HG02763 (cell line): ENCODE measurements at regions not wholly inside any gene's neighbourhood (a gene's known extent, or its start where the extent isn't known, plus 50 kb on each side); places are given as distances from the start of the nearest gene placed in this dataset.

ENCODE experiments used
- ATAC-seq: cut with Tn5 transposase; IDR thresholded peaks from one replicate; pipeline ENCODE4 v1.9.1; 2021; ENCODE audit warnings: mild to moderate bottlenecking, moderate library complexity; ENCODE audit not compliant: unreplicated experiment

DNA sequence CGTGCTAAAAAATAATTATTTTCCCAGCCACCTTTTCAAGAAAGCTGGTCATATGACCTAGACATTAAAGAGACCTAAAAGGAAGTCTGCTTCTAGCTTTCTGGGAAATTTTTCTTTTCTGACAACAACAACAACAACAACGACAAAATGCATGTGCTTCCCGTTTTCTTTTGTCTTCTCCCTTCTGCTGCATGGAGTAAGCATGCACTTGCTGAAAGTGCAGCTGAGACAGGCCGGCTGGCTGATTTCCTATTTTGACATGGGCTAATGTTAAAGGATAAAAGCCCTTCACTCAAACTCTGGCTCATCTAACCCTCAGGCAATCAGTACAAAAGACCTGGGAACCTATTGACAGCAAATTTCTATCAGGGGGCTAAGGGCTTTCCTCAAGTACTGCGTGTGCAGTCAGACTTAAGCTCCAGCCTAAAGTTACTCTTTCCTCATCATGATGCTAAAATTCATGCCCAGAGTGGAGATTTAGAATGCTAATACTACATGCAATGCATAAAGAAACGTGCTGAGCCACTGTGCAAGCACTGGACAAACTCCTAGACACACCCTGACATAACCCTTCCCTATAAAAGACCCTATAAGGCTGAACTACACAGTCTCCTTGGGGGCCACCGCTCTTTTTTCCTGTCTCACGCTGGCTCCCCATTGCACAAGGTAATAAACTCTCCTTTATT is 811.1 kb downstream of the UQCRFS1 start:
- no peak for ATAC-seq

DNA sequence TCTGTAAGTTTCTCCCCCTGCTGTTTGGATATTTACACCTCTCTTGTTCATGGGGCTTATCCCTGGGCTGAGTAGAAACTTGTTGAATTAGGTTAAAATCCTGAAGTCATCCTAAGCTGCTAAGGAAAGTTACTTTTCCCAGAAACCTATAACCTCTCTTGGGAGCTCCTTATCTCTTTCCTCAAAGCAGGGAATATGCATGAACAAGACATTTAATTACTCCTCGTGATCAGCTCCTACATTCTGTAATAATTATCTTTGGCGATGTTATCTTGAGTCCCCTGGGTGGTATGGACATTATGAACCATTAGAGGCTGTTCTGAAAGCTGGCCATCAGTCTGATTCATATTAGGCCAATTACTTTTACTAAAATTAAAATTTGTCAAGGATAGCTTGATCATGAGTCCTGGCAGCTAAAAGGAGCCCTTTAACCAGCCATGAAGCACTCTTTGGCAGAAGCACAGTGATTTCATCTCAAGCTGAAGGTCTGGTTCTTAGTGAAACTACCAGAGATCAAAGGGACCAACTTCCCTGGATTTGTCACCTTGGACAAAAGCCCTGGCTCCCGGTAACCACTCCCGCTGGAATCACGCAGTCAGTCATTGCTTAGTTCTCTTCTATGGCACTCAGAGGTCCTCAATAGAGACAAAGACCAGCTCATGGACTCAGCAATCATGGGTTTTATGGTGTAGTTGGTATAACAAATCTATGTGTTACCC is 811.8 kb downstream of the UQCRFS1 start:
- no peak for ATAC-seq

DNA sequence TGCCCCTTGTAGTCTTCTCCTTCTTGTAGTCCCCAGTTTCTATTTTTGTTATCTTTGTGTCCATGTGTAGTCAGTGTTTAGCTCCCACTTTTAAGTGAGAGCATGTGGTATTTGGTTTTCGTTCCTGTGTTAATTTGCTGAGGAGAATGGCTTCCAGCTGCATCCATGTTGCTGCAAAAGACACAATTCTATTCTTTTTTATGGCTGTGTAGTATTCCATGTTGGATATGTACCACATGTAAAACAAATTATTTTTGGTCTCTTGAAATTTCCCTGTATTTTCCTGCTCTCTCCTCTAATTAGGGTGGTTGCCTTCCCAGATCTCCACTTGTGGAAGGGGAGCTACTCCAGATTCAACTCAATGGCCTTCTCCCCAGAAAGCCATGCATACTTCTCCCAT is 813.8 kb downstream of the UQCRFS1 start:
- ATAC-seq: no peak

DNA sequence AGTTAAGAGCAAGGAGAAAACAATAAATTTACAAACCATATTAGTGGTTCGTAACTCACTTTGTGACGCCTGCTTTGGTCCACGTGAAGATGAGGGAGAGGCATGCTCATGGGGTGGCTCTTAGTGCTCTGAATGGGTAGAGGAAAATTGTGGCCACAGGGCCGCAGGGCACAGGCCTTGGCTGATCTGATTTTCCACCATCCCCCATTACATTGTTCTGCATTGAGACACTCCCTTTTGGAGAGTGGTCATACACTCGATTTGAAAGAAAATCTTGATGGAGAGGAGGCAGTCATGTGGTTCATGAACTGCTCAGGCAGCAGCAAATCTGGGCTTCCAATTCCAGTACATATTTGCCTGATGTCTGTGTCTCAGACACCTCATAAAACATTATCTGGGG is 815.2 kb downstream of the UQCRFS1 start:
- ATAC-seq: no peak

DNA sequence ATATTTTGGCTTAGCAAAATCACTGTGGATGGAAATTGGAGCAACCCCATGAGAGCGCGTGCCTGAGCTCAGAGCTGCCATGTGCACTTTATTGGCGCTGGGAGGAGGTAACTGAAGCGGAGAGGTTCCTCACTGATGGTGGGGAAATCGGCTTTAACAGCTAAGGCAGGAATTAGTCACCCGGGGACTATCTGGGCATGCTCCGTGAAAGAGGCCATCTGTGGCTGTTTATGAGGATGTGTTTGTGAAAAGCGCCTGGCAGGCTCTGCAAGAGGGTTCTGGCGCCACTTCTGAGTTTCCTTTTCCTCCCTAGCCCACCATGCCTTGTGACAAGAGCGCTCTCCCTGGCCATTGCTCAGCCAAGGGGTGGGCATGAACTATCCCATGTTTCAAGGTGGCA is 815.6 kb downstream of the UQCRFS1 start:
- ATAC-seq: no peak

DNA sequence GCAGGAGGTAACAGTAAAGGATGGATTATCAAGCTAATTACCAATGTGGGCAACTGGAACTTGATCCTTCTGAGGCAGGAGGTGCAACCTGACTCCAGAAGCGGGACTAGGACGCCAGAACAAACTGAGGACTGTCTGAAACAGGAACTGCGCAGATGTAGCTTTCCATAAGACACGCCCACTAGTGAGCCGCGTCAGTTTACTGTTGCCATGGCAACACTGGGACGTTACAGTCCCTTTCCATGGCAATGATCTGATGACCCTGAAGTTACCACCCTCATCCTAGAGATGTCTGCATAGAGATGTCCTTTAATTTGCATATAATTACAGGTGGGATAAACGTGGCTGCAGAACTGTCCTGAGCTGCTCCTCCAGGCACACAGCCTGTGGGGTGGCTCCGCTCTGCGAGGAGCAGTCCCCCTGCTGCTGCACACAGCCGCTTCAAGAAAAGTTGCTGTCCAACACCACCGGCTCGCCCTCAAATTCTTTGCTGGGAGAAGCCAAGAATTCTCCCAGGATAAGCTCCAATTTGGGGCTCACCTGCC is 816.6 kb downstream of the UQCRFS1 start:
- no peak for ATAC-seq

DNA sequence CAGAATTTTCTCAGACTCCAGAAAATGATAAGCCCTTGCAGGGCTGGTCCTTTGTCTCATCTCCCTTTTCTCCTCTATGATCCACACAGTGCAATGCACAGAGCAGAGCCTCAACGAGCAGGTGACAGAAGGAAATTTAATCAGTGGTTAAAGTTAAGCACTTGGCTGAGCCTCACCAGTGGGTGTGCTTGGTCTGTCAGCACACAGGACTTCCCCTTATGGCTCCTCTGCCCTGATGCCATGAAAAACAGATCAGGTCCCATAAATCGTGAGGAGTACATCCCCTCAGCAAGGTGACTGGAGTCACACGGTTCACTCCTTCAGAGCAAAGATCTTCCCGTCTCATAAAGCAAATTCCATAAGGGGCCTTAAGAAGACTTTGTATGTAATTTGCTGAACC is 818.2 kb downstream of the UQCRFS1 start:
- no peak for ATAC-seq

DNA sequence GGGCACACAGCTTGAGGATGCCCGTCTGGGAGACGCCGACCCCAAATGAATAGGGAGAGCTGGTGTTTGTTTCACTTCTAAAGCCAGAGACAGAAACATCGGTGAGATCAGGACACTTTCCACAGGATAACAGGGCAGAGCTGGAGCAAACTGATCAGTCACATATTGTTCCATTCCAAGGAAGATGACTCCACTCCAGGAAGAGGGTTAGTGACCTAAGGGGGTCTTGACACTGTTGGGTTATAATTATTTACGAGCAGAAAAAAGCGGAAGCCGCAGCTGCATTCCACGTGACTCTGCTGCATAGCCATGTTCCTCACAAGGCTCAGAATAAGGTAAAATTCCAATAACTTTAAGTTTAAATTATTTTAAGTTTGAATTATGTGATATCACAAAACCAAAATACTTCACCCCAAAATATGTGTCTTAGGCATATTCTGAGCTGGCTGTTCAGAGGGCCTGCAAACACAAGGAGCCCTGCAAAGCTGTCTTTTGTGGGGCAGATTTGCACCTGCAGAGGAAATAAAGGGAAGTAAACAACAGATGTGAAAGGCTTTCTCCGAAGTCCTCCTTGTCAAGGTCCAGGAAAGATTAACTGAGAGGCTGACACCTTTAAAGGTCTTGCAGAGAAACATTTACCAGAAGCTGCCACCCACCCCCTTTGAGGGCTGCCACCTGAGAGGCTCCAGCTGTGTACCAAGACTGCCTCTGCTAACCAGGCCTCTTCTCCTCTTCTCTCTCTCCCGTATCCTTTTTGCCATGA is 819.2 kb downstream of the UQCRFS1 start:
- ATAC-seq: no peak

DNA sequence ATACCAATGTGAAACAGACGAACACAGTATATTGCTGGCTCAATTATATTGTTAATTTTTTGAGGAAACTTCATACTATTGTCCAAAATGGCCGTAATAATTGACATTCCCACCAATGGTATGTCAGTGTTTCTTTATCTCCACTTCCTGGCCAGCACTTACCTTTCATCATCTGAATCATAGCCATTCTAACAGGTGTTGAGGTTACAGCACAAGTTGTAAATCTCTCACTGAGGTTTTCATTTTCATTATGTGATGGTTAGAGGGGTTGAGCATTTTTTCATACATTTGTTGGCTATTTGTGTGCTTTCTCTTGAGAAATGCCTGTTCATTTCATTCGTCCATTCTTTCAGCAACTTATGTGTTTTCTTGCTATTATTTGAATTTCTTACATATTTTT is 824.0 kb downstream of the UQCRFS1 start:
- ATAC-seq: no peak

DNA sequence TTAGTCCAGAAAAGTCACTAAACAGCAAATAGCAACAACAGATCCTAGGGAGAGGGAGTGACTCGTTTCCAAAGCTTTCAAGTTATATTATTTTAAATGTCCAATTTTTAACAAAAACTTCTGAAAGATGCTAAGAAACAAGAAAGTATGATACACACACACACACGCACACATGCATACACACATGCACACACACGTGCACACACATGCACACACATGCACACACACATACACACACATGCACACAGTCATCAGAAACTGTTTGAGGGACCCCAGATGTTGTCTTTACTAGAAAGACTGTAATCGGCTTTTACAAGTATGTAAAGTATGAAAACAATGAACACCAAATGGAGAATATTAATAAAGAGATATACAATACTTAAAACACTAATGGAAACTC is 825.4 kb downstream of the UQCRFS1 start:
- no peak for ATAC-seq

DNA sequence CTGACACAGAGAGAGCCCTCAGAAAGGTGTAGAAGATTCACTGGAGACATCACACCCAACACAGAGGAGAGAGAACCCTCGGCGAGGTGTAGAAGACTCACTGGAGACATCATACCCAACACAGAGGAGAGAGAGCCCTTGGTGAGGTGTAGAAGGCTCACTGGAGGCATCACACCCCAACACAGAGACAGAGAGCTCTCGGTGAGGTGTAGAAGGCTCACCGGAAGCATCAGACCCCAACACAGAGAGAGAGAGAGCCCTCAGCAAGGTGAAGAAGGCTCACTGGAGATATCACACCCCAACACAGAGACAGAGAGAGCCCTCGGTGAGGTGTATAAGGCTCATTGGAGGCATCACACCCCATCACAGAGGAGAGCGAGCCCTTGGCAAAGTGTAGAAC is 826.5 kb downstream of the UQCRFS1 start:
- ATAC-seq: no peak

DNA sequence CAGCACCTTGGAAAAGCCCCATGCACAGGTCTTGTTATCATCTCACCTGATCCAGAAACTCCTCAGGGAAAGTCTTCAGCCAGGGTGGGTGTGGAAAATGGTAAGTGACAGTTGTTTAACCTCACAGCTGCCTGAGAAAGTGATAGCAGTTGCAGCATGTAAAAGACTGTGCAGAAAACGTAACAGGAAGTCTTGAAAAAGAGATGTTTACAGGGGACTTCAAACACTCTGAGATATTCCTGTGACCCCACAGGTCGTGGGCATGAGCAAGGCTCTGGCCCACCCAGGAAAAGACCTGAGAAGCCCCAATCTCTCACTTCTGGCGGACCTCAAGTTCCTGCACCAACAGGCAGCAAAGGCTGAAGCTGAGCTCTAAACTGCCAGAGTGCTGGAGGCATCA is 826.9 kb downstream of the UQCRFS1 start:
- no peak for ATAC-seq

DNA sequence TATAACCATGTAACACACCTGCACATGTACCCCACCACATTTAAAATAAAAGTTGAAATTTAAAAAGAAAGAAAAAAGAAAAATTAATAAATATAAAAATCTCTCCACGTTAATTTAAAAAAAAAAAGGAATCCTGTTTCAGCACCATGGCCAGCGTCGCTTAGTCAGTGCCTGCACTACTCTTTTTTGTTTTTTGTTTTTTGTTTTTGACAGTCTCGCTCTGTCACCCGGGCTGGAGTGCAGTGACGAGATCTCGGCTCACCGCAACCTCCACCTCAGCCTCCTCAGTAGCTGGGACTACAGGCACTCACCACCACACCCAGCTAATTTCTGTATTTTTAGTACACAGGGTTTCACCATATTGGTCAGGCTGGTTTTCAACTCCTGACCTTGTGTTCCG is 835.9 kb downstream of the UQCRFS1 start:
- ATAC-seq: no peak

DNA sequence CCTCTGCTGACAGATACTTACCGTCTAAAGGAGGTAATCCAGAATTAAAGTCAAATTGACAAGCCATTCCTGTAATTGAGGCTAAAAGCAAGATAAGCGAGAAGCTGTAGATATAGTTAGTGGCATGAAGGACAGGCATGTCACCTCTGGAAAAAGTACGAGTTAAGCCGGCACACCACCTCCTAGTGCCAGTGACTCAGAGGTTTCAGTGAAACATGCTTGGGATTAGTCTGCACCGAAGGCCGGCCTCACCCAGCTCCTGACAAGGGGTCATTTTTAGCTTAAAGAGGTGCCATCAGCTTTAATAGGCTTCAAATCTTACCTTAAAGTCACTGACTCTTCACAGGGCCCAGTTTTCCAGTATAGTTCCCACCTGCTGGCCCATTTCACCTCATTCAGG is 838.0 kb downstream of the UQCRFS1 start:
- ATAC-seq: no peak

DNA sequence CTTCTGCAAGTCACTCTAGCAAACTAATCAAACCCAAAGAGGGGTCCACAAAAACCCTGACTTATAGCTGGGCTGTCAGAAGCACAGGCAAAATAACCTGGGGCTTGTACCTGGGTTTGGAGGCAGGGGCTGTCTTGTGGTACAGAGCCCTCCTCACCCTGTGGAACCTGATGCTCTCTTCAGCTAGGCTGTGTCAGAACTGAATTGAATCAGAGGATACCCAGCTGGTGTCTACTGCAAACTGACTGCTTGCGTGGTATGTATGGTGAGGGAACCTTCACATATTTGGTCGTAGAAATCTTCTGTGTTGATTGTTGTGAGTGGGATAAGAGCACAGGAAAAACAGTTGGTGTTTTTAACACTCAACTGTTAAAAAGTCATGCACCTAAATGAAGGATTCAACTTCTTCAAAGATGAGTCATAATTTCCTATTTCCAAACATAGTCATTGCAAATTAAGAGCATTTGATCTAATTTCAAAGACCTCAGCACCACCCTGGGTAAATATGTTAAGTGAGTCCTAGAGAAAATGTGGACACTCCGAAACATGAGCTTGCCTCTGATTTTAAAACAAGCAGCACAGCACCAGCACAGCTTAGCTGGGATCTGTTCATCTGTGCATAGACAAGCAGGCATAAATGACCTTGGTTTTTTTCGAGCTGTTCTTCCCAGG is 840.2 kb downstream of the UQCRFS1 start:
- ATAC-seq: no peak

DNA sequence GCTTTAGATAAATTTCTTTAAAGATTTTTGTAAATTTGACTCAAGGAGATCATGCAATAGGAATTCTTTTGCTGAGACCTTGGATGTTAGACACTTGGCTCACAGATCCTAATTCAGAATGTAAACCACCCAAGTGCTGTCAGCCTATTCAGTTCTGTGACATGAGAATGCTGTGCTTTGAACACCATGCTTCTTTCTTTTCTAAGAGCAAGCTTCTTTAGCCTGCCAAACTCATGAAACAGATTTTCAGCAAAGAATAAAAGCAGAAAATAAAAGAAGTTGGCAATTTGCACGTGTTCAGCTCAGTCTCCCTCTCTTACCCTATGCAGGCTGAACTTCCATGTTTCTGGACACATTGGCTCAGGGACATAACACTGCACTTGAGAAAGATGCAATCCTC is 845.8 kb downstream of the UQCRFS1 start:
- ATAC-seq: no peak

DNA sequence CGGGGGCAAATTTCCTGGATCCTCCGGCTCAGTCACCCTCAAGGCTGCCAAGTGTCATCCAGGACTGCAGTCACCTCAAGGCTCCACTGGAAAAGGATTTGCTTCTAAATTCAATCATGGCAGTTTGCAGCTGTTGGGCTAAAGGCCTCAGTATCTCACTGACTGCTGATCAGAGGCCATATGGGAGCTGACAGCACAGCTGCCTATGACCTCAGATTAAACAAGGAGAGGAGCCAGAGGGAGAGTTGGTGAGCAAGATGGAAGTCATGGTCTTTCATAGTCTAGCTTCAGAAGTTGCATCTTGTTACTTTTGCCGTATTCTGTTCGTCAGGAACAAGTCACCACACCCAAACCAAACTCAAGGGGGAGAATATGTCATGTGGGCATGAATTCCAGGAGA is 849.7 kb downstream of the UQCRFS1 start:
- no peak for ATAC-seq

DNA sequence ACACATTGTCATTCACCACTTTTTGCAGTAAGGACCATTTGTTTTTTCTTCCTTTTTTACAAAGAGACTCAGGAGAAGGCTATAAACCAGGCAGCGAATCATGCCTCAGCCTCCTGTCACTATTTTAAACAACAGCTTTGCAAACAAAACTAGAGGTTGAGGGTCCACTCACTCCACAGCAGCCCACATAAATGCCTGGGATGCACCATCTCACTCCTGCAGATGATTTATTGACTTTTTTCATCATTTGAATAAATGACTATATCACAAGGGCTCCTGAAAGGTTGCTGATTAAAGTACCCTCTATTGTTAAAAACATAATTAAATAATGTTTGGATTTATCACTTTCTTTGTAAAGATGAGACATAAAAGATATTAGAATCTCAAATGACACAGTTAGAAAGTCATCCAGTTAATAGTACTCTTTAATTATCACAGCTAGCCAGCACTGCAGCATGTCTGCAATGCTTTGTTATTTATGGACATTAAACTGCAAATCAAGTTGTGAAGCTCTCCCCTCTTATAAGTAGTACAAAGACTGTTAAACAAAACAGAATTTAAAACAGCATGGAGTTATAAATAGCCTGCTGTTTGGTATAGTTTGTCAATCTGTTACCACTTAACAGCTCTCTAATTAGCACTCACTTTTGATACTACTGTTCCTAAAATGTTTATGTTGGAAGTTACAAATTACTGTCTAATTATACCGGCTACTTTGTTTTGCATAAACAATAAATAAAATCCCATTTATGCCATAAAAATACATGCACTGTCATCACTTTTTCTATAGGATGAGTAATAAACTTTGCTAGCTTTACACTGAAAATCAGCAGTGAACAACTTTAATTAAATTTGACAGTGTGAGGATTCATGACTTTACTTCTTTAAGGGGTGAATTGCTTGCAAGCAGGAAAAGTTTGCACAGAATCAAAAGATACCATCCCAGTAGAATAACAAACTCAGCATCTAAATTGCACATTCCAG is 853.2 kb downstream of the UQCRFS1 start:
- ATAC-seq: no peak

DNA sequence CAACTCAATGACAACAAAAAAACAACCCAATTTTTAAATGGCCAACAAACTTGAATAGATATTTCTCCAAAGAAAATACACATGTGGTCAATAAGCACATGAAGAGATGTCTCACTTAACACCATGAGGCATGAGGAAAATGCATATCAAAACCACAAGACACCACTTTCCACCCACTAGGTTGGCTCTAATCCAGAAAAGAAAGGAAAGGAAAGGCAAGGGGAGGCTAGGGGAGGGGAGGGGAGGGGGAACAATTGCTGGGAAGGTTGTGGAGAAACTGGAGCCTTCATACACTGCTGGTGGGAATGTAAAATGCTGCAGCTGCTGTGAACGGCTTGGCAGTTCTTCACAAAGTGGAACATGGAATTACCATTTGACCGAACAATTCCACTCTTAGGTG is 854.3 kb downstream of the UQCRFS1 start:
- no peak for ATAC-seq

DNA sequence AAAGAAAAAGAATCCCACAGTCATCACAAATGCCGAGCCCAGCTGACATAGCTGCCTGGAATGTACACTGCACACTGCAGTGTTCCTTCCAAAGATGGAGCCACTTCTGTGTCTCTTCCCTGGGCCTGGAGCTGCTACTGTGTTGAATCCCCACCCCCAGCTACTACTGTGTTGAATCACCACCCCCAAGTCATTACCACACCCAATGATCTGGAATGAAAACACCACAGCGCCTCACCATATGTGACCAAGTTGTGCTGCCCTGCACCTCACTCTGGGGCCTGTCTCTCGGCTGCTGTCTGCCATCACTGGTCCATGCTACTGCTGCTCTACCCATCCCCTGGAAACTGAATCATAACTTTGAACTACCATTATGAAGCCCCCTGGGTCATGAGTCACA is 861.2 kb downstream of the UQCRFS1 start:
- ATAC-seq: no peak
